ENCODE measurements at regions not wholly inside any gene's neighbourhood (a gene's known extent, or its start where the extent isn't known, plus 50 kb on each side); places are given as distances from the start of the nearest gene placed in this dataset.

GRCh38 chr16:65833171-65833871, 533.2 kb upstream of the CDH5 start:
- Mint-ChIP-seq H3K27me3 (ENCODE audit: insufficient read depth) (peaks cover 5% of the 10 kb centered on the region), H3K27ac (no peak overlapping the region; the same call in 1 of the 2 replicates), H3K36me3 (ENCODE audit: low read depth) (no peaks in the 10 kb centered on the region), H3K9me3 (no peaks in the 10 kb centered on the region), H3K4me3 (no peak overlapping the region), H3K4me1 (ENCODE audit: low read depth) (peaks cover 11% of the 10 kb centered on the region; the same call in 1 of the 2 replicates)
- TF ChIP-seq CTCF (IDR thresholded peaks at IDR 0.05): no peak
- peak; percentile 87 for DNase-seq

- no peaks in the 10 kb centered on the region for H3K9me3 Mint-ChIP-seq
- H3K36me3 Mint-ChIP-seq (ENCODE audit: low read depth): no peaks in the 10 kb centered on the region
- no peak for DNase-seq
- H3K4me1 Mint-ChIP-seq (ENCODE audit: low read depth): peaks cover 11% of the 10 kb centered on the region; the same call in 1 of the 2 replicates
- no peak overlapping the region for H3K27ac Mint-ChIP-seq
- H3K4me3 Mint-ChIP-seq: no peak overlapping the region
- TF ChIP-seq CTCF (IDR thresholded peaks at IDR 0.05): no peak
- H3K27me3 Mint-ChIP-seq (ENCODE audit: insufficient read depth): peaks cover 7% of the 10 kb centered on the region
These were observed 533.8 kb upstream of the CDH5 start for GRCh38 chr16:65832679-65833078.

GRCh38 chr16:65831903-65832666, 534.4 kb upstream of the CDH5 start:
- peaks cover 7% of the 10 kb centered on the region for H3K27me3 Mint-ChIP-seq (ENCODE audit: insufficient read depth)
- no peak for TF ChIP-seq CTCF (IDR thresholded peaks at IDR 0.05)
- no peak overlapping the region for H3K27ac Mint-ChIP-seq
- no peak overlapping the region for H3K4me3 Mint-ChIP-seq
- H3K36me3 Mint-ChIP-seq (ENCODE audit: low read depth): no peaks in the 10 kb centered on the region
- no peak for DNase-seq
- no peaks in the 10 kb centered on the region for H3K9me3 Mint-ChIP-seq
- H3K4me1 Mint-ChIP-seq (ENCODE audit: low read depth): peaks cover 11% of the 10 kb centered on the region; the same call in 1 of the 2 replicates

- peaks cover 11% of the 10 kb centered on the region; the same call in 1 of the 2 replicates for H3K4me1 Mint-ChIP-seq (ENCODE audit: low read depth)
- no peaks in the 10 kb centered on the region for H3K36me3 Mint-ChIP-seq (ENCODE audit: low read depth)
- H3K27ac Mint-ChIP-seq: no peak overlapping the region
- no peak for DNase-seq
- no peak for TF ChIP-seq CTCF (IDR thresholded peaks at IDR 0.05)
- peaks cover 11% of the 10 kb centered on the region for H3K27me3 Mint-ChIP-seq (ENCODE audit: insufficient read depth)
- H3K4me3 Mint-ChIP-seq: no peak overlapping the region
- no peaks in the 10 kb centered on the region for H3K9me3 Mint-ChIP-seq
These were observed 537.4 kb upstream of the CDH5 start for GRCh38 chr16:65829076-65829475.

- peaks cover 11% of the 10 kb centered on the region for H3K27me3 Mint-ChIP-seq (ENCODE audit: insufficient read depth)
- no peak for DNase-seq
- H3K27ac Mint-ChIP-seq: no peak overlapping the region
- no peak overlapping the region for H3K4me3 Mint-ChIP-seq
- H3K4me1 Mint-ChIP-seq (ENCODE audit: low read depth): peaks cover 4% of the 10 kb centered on the region; the same call in 1 of the 2 replicates
- no peaks in the 10 kb centered on the region for H3K9me3 Mint-ChIP-seq
- TF ChIP-seq CTCF (IDR thresholded peaks at IDR 0.05): no peak
- no peaks in the 10 kb centered on the region for H3K36me3 Mint-ChIP-seq (ENCODE audit: low read depth)
These were observed 538.2 kb upstream of the CDH5 start for GRCh38 chr16:65828296-65828695.
